ENCODE measurements at regions not wholly inside any gene's neighbourhood (a gene's known extent, or its start where the extent isn't known, plus 50 kb on each side); places are given as distances from the start of the nearest gene placed in this dataset.
A peak's percentile ranks its signal among the peaks of the same experiment; 100 is the strongest.

- Histone ChIP-seq H3K4me1 (no peaks in the 10 kb centered on the region), H3K27me3 (no peaks in the 10 kb centered on the region), H3K36me3 (no peaks in the 10 kb centered on the region), H3K4me3 (no peak overlapping the region), H3K27ac (no peak overlapping the region), H3K9ac (ENCODE audit: low read depth in 2 of 2, low read length in 2 of 2) (no peak overlapping the region), H3K9me3 (no peaks in the 10 kb centered on the region)
- DNase-seq: no peak
- TF ChIP-seq CTCF (IDR thresholded peaks at IDR 0.05): no peak
- intact Hi-C loops (cut with DNase I): no loop called here
Measured at GRCh38 chr15:93491291-93491690, 402.3 kb upstream of the RGMA start.

- no peak overlapping the region for H3K27ac ChIP-seq
- no peak overlapping the region for H3K4me3 ChIP-seq
- H3K4me1 ChIP-seq: no peaks in the 10 kb centered on the region
- no peak overlapping the region for H3K9ac ChIP-seq (ENCODE audit: low read depth in 2 of 2, low read length in 2 of 2)
- no peak for TF ChIP-seq CTCF (IDR thresholded peaks at IDR 0.05)
- DNase-seq: no peak
- H3K9me3 ChIP-seq: no peaks in the 10 kb centered on the region
- no peaks in the 10 kb centered on the region for H3K27me3 ChIP-seq
- intact Hi-C loops (cut with DNase I): no loop called here
- no peaks in the 10 kb centered on the region for H3K36me3 ChIP-seq
Measured at GRCh38 chr15:93488296-93488713, 399.3 kb upstream of the RGMA start.

GRCh38 chr15:93486407-93487117 lies 397.6 kb upstream of the RGMA start:
- H3K4me1 ChIP-seq: no peaks in the 10 kb centered on the region
- H3K36me3 ChIP-seq: no peaks in the 10 kb centered on the region
- no peak overlapping the region for H3K4me3 ChIP-seq
- no peak for DNase-seq
- no peaks in the 10 kb centered on the region for H3K27me3 ChIP-seq
- H3K27ac ChIP-seq: no peak overlapping the region
- no peaks in the 10 kb centered on the region for H3K9me3 ChIP-seq
- H3K9ac ChIP-seq (ENCODE audit: low read depth in 2 of 2, low read length in 2 of 2): no peak overlapping the region
- TF ChIP-seq CTCF (IDR thresholded peaks at IDR 0.05): no peak
- intact Hi-C loops (cut with DNase I): no loop called here

- no peak overlapping the region for H3K27ac ChIP-seq
- H3K9ac ChIP-seq (ENCODE audit: low read depth in 2 of 2, low read length in 2 of 2): no peak overlapping the region
- no peaks in the 10 kb centered on the region for H3K36me3 ChIP-seq
- no peak for TF ChIP-seq CTCF (IDR thresholded peaks at IDR 0.05)
- intact Hi-C loops (cut with DNase I): no loop called here
- no peak overlapping the region for H3K4me3 ChIP-seq
- no peaks in the 10 kb centered on the region for H3K4me1 ChIP-seq
- no peaks in the 10 kb centered on the region for H3K27me3 ChIP-seq
- DNase-seq: peak; percentile 37
- no peaks in the 10 kb centered on the region for H3K9me3 ChIP-seq
Measured at GRCh38 chr15:93485438-93486327, 396.7 kb upstream of the RGMA start.

GRCh38 chr15:93483923-93484322 lies 394.9 kb upstream of the RGMA start:
- Histone ChIP-seq H3K27me3 (no peaks in the 10 kb centered on the region), H3K4me1 (no peaks in the 10 kb centered on the region), H3K9ac (ENCODE audit: low read depth in 2 of 2, low read length in 2 of 2) (no peak overlapping the region), H3K36me3 (no peaks in the 10 kb centered on the region), H3K4me3 (no peak overlapping the region), H3K27ac (no peak overlapping the region), H3K9me3 (no peaks in the 10 kb centered on the region)
- no peak for DNase-seq
- intact Hi-C loops (cut with DNase I): no loop called here
- TF ChIP-seq CTCF (IDR thresholded peaks at IDR 0.05): no peak
